Transverse colon (tissue), 4 donors: ENCODE measurements at regions not wholly inside any gene's neighbourhood (a gene's known extent, or its start where the extent isn't known, plus 50 kb on each side); places are given as distances from the start of the nearest gene placed in this dataset.
A peak's percentile ranks its signal among the peaks of the same experiment; 100 is the strongest.

ENCODE experiments used
- DNase-seq: peaks from one replicate; pipeline ENCODE4 v3.0.0-alpha.2; 2019
- H3K27ac ChIP-seq, 4 donors: fragments of 200-600 bp; sonication (generic); 2 replicates each; pipeline ENCODE4 v1.5.1; 2016 to 2018; ENCODE audit warnings: inconsistent platforms in 4 of 4
- H3K27me3 ChIP-seq: fragments of 200-600 bp; sonication (generic); 2 replicates; pipeline ENCODE4 v1.5.1; 2017; ENCODE audit warnings: inconsistent platforms
- H3K36me3 ChIP-seq, 4 donors: fragments of 200-600 bp; sonication (generic); 2 replicates each; pipeline ENCODE4 v1.5.1; 2017 to 2019; ENCODE audit warnings: inconsistent platforms in 4 of 4
- H3K4me1 ChIP-seq, 4 donors: fragments of 200-600 bp; sonication (generic); 2 replicates each; pipeline ENCODE4 v1.5.1; 2017 to 2020; ENCODE audit warnings: inconsistent platforms in 4 of 4
- H3K4me3 ChIP-seq, 4 donors: fragments of 200-600 bp; sonication (generic); 1 replicate in 1 of 4; 2 replicates in 3 of 4; pipeline versions ENCODE4 v1.5.1 to v1.6.1; 2017 to 2019; ENCODE audit warnings: inconsistent platforms in 4 of 4
- H3K9me3 ChIP-seq, 2 donors: fragments of 200-600 bp; sonication (generic); 2 replicates each; pipeline ENCODE4 v1.5.1; 2017 to 2019; ENCODE audit warnings: inconsistent platforms in 2 of 2
- CTCF ChIP-seq, 5 experiments: fragments of 200-600 bp in 3 of 5; fragments of 450-650 bp in 2 of 5; sonication (generic) in 3 of 5; IDR thresholded peaks; 1 replicate in 2 of 5; 2 replicates in 3 of 5; pipeline ENCODE4 v1.5.1; 2016 to 2017; ENCODE audit warnings: antibody characterized with exemption in 5 of 5, inconsistent platforms in 3 of 5, mild to moderate bottlenecking in 2 of 5, moderate library complexity in 1 of 5
- EP300 ChIP-seq: sonication (generic); formaldehyde crosslinking; IDR thresholded peaks from one replicate; pipeline ENCODE4 v1.6.1; 2017; ENCODE audit warnings: antibody characterized with exemption, low read depth
- POLR2A ChIP-seq: fragments of 450-650 bp; IDR thresholded peaks from one replicate; pipeline ENCODE4 v1.6.1; 2016; ENCODE audit warnings: antibody characterized with exemption, mild to moderate bottlenecking, moderate library complexity
- POLR2AphosphoS5 ChIP-seq, 3 donors: sonication (generic); formaldehyde crosslinking; IDR thresholded peaks; one replicate each; pipeline ENCODE4 v1.6.1; 2016; ENCODE audit warnings: antibody characterized with exemption in 3 of 3
- WGBS, 2 donors: methylation state at CpG; one replicate each; pipeline ENCODE4 v1.1.5; 2018; ENCODE audit warnings: low coverage in 1 of 2; 5-methylcytosine and 5-hydroxymethylcytosine counted together
- in situ Hi-C, 4 donors: fragments of 200-750 bp; cut with MboI; loops; one replicate each; pipeline versions ENCODE4 v1.15.0 to v1.15.1; 2017; ENCODE audit warnings: low sequenced_read_pairs in 3 of 4, low pct_ligation_motif_present in 1 of 4, low pct_unique_long_range_greater_than_20kb in 1 of 4
- intact Hi-C: fragments of 100-400 bp; cut with DNase I; formaldehyde crosslinking; loops from one replicate; pipeline ENCODE4 v1.15.1; 2023; ENCODE audit warnings: low total_unique reads

DNA sequence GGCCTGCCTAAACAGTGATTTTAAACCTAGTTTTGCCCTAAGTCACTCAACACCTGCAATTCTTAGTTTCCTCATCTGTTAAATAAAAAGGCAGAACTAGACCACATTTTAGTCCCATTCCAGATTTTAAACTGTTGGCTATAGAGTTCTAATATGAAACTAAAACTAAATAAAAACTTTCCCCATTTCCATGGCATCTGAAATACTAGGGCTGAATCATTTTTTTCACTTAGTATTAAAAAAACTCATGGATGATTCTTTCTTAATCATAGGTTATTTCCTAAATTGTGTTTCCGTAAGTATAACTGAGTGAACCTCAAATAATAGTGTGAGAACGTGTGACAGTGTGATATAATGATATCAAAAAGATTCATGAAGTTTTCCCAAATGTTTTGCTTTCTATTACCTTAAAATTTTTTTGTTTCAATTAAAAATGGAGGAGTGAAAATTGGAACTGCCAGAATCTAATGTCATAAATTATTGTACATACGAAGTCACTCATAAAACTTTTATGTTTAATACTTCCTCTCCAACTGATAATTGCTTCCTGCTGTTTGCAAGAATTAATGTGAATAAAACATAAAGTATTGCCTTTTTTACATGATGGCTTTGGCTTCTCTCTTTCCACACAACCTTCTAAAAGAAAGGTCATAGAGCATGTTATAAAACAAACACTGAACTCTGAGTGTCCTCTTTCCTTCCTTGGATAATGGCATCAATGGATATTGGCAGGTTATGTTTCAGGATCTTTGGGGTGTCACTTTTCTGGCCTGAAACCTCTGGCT is 315.1 kb upstream of the MME start:
- TF ChIP-seq EP300 (no peak), POLR2A (no peak)
- intact Hi-C loops (no loop called here), in situ Hi-C loops (loop anchor here in 3 of 4 donors (25.0 kb wide), 2 partner anchors 547 to 947 kb away; no protein-coding TSS in a partner anchor)
- no peak for DNase-seq
- no peaks in the 10 kb centered on the region for H3K4me1 ChIP-seq
- H3K27ac ChIP-seq = no peak overlapping the region
- no peaks in the 10 kb centered on the region for H3K9me3 ChIP-seq
- no peak overlapping the region for H3K4me3 ChIP-seq
- WGBS, 2 donors = 62 to 64% methylated on average over 3 of the region's 3 CpGs
- H3K27me3 ChIP-seq = no peaks in the 10 kb centered on the region
- no peaks in the 10 kb centered on the region for H3K36me3 ChIP-seq

DNA sequence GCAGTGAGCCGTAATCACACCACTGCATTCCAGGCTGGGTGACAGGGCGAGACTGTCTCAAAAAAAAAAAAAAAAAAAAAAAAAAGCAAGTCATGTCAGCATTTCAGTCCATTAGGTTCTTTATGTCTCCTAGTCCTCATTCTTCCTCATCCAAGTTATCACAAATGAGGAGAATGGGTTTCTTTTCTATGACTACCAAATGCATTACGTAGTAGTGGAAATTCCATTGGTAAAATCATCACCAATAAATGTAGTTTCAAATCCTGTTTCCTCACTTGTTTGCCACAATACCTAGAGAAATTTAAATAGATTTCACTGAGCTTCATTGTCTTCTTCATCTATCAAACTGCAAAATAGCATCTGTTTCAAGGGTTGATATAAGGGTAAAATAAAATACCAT is 317.6 kb upstream of the MME start:
- Histone ChIP-seq H3K27ac (no peak overlapping the region), H3K36me3 (no peaks in the 10 kb centered on the region), H3K27me3 (no peaks in the 10 kb centered on the region), H3K9me3 (no peaks in the 10 kb centered on the region), H3K4me1 (no peaks in the 10 kb centered on the region), H3K4me3 (no peak overlapping the region)
- DNase-seq = no peak
- in situ Hi-C loops = loop anchor here in 3 of 4 donors (25.0 kb wide), 2 partner anchors 550 to 950 kb away; no protein-coding TSS in a partner anchor
- intact Hi-C loops = no loop called here
- TF ChIP-seq POLR2A (no peak), CTCF (IDR thresholded peaks at IDR 0.05) (no peak), POLR2AphosphoS5 (IDR thresholded peaks at IDR 0.05) (no peak)
- 90 to 100% methylated on average over 2 to 3 of the region's 3 CpGs for WGBS, 2 donors

GRCh38 chr3:154759966-154760365 is 320.2 kb upstream of the MME start:
- DNase-seq = no peak
- TF ChIP-seq EP300 (no peak), POLR2AphosphoS5 (IDR thresholded peaks at IDR 0.05) (no peak), POLR2A (no peak)
- in situ Hi-C loops = loop anchor here (10.0 to 25.0 kb wide), 3 partner anchors 552 to 952 kb away; no protein-coding TSS in a partner anchor
- 89 to 90% methylated on average over 3 of the region's 3 CpGs for WGBS, 2 donors
- Histone ChIP-seq H3K9me3 (no peaks in the 10 kb centered on the region), H3K4me3 (no peak overlapping the region), H3K4me1 (no peaks in the 10 kb centered on the region), H3K27ac (no peak overlapping the region), H3K36me3 (no peaks in the 10 kb centered on the region), H3K27me3 (no peaks in the 10 kb centered on the region)
- intact Hi-C loops = no loop called here

DNA sequence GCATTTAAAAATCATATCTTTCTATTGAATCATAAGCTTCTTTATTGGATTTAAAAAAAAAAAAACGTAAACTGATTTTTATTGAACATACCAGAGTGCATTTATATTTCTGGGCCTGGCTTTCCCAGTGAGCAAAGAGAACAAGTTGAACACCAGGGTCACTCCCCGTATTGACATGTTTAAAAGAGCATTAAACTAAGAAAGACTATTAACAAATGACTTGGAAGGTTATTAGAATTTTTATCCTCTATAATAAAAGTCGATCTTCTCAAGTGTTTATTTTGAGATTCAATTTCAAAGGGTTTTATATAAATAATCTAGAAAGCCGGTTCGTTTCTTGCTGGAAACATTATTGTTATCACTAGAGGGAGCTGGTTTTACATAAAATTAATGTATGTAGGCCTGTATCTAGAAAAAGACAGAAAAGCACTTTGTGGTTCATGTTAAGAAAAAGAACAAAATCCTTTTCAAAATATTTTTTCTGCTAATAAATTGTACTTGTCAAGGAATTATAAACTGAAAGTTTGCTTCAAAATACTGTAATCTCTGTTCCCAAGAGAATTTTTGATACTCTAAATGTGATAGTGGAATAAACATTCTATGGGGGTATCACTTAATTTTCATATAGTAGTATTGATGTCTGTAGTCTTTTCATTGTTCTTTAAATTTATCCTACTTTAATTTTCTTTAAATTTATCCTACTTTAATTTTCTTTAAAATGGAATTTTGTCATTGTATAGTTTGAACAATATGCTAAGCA is 321.8 kb upstream of the MME start:
- WGBS, 2 donors = 12 to 14% methylated on average over 5 of the region's 5 CpGs
- Histone ChIP-seq H3K4me3 (no peak overlapping the region), H3K9me3 (no peaks in the 10 kb centered on the region), H3K27me3 (no peaks in the 10 kb centered on the region), H3K27ac (no peak overlapping the region), H3K36me3 (no peaks in the 10 kb centered on the region), H3K4me1 (no peaks in the 10 kb centered on the region)
- in situ Hi-C loops (loop anchor here (10.0 to 25.0 kb wide), 3 partner anchors 554 to 954 kb away; no protein-coding TSS in a partner anchor), intact Hi-C loops (no loop called here)
- no peak for DNase-seq
- TF ChIP-seq EP300 (no peak), CTCF (IDR thresholded peaks at IDR 0.05) (peak in 4 of 5 experiments; percentile 21 to 50 (median 38)), POLR2A (no peak), POLR2AphosphoS5 (IDR thresholded peaks at IDR 0.05) (no peak)

DNA sequence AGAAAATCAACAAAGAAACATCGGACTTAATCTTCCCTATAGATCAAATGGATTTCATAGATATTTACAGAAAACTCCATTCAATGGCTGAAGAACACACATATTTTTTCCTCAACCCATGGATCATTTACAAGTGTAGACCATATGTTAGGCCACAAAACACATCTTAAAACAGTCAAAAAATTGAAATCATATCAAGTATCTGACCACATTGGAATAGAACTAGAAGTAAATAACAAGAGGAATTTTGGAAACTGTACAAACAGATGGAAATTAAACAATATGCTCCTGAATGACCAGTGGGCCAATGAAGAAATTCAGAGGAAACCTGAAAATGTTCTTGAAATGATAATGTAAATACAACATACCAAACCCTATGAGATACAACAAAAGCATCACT is 323.1 kb upstream of the GPR149 start:
- no peaks in the 10 kb centered on the region for H3K9me3 ChIP-seq
- intact Hi-C loops = no loop called here
- H3K27ac ChIP-seq = no peak overlapping the region
- no peak overlapping the region for H3K4me3 ChIP-seq
- WGBS, 2 donors = 86 to 88% methylated on average over 1 of the region's 1 CpG
- H3K36me3 ChIP-seq = no peaks in the 10 kb centered on the region
- no peak for DNase-seq
- no peaks in the 10 kb centered on the region for H3K4me1 ChIP-seq
- H3K27me3 ChIP-seq = no peaks in the 10 kb centered on the region
- in situ Hi-C loops = loop anchor here (10.0 to 25.0 kb wide), 3 partner anchors 559 to 959 kb away; no protein-coding TSS in a partner anchor
- no peak for TF ChIP-seq POLR2A
- no peak for TF ChIP-seq POLR2AphosphoS5 (IDR thresholded peaks at IDR 0.05)
- no peak for TF ChIP-seq CTCF (IDR thresholded peaks at IDR 0.05)
- TF ChIP-seq EP300 = no peak
